Epithelial cell of proximal tubule (primary cell): ENCODE measurements at regions not wholly inside any gene's neighbourhood (a gene's known extent, or its start where the extent isn't known, plus 50 kb on each side); places are given as distances from the start of the nearest gene placed in this dataset.

Experiments
- DNase-seq: peaks from one replicate; pipeline ENCODE4 v3.0.0-alpha.2; 2011; ENCODE audit warnings: low read depth
- H3K4me3 ChIP-seq: 2 replicates; pipeline ENCODE4 v1.5.1; 2011; ENCODE audit warnings: low read depth, mild to moderate bottlenecking, low read length
- CTCF ChIP-seq: conservative IDR thresholded peaks from 2 replicates; pipeline ENCODE4 v1.5.1; 2012; ENCODE audit warnings: low read depth, mild to moderate bottlenecking, low read length

- no peak for TF ChIP-seq CTCF
Observed at GRCh38 chr5:68419637-68420452, 204.3 kb downstream of the PIK3R1 start.

GRCh38 chr5:68420476-68421344, 205.2 kb downstream of the PIK3R1 start:
- no peak for TF ChIP-seq CTCF
- H3K4me3 ChIP-seq, result no peak overlapping the region
- no peak for DNase-seq

More at GRCh38 chr5:68419637-68420452, 204.3 kb downstream of the PIK3R1 start:
- DNase-seq, result no peak
- H3K4me3 ChIP-seq, result no peak overlapping the region

GRCh38 chr5:68421485-68422220, 206.1 kb downstream of the PIK3R1 start:
- TF ChIP-seq CTCF, result no peak
- DNase-seq, result no peak
- no peak overlapping the region for H3K4me3 ChIP-seq

- no peak overlapping the region for H3K4me3 ChIP-seq
- no peak for TF ChIP-seq CTCF
- DNase-seq, result no peak
Observed at GRCh38 chr5:68423154-68423811, 207.7 kb downstream of the PIK3R1 start.

GRCh38 chr5:68424799-68425537, 209.4 kb downstream of the PIK3R1 start:
- no peak overlapping the region for H3K4me3 ChIP-seq
- TF ChIP-seq CTCF, result no peak
- no peak for DNase-seq

GRCh38 chr5:68426586-68426985, 211.0 kb downstream of the PIK3R1 start:
- no peak overlapping the region for H3K4me3 ChIP-seq
- no peak for TF ChIP-seq CTCF
- no peak for DNase-seq
